HuH-7 (cell line): ENCODE measurements at regions not wholly inside any gene's neighbourhood (a gene's known extent, or its start where the extent isn't known, plus 50 kb on each side); places are given as distances from the start of the nearest gene placed in this dataset.
A peak's percentile ranks its signal among the peaks of the same experiment; 100 is the strongest.
"Not testable (repeated sequence)": the region's sequence is repeated elsewhere in the genome, so short reads cannot be mapped to it uniquely, and the experiment has no call there.

Experiments used
- DNase-seq: peaks from one replicate; pipeline ENCODE4 v3.0.0; 2011; ENCODE audit warnings: low spot score

DNA sequence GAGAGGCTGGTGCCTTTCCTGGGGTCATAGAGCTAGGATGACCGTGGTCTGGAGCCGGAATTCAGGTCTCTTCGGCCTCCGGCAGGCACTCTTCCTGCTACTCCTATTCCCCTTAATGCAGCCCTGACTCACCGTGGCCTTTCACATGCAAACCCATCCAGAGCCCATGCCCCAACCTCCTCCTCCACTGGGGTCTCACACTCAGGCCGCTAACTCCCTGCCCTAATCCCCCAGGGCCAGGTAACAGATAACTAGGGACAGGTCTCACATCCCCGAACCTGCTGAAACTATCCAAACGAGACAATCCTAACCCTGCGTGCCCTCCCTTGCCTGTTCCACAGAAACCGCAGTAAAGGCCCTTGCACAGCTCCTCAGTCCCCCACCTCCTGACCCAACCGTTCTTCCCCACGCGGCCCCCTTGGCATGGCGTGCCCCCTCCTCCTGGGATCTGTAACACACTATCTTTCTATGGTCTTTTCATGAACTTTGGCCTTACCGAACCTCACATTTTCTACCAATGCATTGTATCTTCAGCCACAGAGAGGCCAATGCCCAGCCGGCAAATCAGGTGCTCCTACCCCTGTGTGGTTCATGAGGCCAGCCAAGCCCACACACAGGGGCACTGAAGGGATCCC lies 245.4 kb upstream of the EXOC2 start:
- no peak for DNase-seq

DNA sequence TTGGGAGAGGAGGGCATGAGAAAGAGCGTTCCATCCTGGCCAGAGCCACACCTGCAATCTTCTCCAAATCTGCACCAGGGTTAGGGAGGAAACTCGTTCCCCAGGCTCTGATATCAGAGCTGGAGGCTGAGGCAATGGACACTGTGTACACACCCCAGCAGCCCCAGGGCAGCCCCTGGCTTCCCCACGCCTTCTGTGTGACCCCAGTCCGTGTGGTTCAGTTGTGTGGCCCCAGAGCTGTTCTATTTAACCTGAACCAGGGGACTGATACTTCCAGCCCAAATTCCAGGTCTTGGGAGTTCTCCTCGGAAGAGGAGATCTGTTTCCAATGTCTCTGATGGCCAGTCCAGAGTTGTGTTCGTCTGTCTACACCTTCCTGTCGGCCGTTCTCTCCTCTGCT lies 242.6 kb upstream of the EXOC2 start:
- no peak for DNase-seq

DNA sequence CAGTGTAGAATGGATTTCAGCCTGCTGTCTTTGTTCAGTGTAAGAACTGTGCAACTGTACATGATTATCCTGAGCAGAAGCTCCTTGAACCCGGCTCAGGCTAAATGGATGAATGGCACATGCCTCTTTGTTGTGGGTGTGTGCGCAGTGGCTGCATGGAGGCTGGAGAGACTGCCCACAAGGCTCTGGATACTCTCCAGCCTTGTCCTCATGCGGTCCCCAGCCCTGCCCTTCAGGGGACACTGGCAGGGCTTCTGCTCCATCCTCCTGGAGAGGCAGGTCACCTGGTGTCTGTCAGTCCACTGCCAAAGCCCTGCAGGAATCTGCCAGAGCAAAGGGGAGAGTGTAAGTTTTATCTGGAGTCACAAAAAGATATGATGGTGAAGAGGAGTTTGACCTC lies 241.7 kb upstream of the EXOC2 start:
- no peak for DNase-seq

DNA sequence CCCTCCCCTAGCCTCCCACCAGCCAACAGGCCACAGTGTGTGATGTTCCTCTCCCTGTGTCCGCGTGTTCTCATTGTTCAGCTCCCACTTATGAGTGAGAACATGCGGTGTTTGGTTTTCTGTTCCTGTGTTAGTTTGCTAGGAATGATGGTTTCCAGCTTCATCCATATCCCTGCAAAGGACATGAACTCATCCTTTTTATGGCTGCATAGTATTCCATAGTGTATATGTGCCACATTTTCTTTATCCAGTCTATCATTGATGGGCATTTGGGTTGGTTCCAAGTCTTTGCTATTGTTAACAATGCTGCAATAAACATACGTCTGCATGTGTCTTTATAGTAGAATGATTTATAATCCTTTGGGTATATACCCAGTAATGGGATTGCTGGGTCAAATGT lies 239.0 kb upstream of the EXOC2 start:
- DNase-seq = not testable (repeated sequence)

DNA sequence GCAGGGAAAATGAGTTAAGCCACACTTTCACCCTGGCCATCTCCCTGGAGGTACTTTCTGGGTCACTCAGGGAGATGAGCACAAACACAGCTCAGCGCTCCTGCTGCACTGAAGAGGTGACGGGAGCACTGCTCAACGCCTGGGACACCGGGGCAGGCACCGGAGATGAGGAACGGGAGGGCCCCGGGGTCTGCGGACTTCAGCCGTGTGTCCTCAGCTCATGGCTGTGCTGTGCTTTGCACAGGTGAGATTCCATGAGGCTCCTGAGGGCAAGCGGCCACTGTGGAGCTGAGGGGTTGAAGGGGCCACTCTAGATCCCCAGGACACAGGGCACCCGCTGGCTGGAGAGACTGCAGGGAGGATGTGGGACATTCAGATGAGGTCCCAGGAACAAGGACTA lies 234.2 kb upstream of the EXOC2 start:
- no peak for DNase-seq

DNA sequence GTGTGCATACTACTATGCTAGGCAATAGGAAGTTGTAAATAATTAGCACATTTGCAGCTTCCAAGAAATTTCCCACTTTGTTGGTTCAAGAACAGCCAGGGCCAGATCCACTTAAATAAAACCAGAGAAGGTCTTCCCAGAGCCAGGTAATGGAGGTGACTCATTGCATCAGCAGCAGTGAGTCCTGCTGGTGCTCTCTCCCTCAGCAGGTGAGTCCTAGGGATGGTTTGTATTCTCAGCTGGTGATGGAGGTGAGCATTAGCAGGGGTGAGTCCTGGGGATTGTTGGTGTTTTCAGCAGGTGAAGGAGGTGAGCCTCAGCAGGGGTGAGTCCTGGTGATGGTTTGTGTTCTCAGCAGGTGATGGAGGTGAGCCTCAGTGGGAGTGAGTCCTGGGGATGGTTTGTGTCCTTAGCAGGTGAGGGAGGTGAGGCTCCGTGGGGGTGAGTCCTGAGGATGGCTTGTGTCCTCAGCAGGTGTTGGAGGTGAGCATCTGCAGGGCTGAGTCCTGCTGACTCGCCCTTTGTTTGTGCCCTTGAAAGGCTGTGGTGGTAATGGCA lies 232.8 kb upstream of the EXOC2 start:
- no peak for DNase-seq

DNA sequence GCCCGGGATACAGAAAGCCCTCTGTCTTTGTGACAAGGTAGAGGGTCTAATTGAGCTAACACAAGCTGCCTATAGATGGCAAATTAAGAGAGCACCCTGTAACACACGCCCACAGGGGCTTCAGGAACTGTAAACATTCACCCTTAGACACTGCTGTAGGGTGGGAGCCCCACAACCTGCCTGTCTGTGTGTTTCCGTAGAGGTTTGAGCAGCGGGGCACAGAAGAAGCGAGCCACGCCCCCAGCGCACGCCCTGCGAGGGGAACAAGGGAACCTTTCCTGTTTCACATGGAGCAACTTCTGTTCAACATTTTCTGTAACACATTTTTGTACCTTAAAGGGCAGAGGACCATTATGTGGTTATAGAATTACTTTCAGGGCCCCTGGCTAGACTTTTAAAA lies 231.7 kb upstream of the EXOC2 start:
- no peak for DNase-seq

DNA sequence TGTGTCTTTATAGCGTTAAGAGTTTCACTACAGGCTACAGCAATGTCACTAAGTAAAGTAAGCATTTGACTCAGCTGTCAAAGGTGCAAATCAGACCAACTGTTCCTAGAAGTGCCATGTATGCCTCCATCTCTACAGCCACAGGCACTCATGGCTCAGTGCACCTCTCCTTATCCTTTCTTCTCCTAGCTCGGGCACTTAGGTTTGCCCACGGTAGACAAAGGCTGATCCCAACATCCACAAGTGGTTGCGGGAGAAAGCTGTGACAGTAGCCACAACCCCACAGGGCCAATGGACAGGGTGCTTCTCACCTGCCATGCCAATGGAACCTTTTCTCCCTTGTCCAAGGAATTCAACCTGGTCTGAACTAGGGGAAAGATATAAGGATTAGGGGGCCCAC lies 228.5 kb upstream of the EXOC2 start:
- no peak for DNase-seq

DNA sequence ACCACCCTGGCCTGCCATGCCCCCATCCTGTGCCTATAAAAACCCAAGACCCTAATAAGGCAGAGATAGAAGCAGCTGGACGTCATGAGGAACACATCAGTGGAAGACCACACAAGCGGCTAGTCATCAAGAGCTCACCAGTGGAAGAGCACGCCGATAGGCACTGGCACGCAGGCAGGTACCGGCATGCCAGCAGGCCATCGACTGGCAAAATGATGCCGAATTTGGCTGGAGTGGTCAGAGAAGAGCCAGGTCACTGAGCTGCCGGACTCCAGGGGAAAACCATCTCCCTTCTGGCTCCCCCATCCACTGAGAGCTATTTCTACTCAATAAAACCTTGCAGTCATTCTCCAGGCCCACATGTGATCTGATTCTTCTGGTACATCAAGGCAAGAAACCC lies 227.6 kb upstream of the EXOC2 start:
- DNase-seq = no peak

DNA sequence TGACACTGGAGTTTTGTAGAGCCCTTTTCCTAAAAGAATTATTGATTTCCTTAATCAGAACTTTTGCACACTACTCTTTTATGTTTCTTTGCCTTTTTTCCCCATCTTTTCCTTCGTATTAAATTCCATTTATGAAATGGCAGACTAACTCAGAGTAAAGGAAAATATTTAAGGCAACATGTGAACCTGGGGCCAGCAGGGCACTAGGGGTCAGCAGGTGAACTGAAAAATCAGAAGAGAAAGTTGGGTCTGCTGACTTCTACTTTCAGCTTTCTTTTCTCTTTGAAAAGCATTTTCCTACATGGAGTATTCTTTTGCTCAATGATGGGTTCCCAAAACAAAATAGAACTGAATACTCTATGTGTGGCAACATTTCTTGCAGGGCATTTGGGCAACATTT lies 226.6 kb upstream of the EXOC2 start:
- DNase-seq = no peak

DNA sequence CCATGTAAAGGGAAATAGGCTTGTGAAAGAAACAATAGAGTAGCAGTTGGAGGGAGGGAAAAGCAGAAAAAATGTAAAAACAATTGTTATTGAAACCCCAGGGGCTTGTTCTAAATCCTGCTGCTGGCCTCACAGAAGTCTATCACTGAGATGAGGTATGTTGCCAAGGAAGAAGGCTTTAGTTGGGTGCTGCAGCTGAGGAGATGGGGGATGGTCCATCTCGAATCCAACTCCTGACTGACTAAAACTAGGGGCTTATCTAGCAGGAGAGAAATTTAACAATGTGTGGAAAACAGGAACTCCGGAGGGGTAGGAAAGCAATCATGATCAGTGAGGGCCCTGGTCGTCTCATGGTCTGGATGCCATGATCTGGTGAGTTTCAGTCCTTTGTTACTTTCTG lies 225.0 kb upstream of the EXOC2 start:
- no peak for DNase-seq

DNA sequence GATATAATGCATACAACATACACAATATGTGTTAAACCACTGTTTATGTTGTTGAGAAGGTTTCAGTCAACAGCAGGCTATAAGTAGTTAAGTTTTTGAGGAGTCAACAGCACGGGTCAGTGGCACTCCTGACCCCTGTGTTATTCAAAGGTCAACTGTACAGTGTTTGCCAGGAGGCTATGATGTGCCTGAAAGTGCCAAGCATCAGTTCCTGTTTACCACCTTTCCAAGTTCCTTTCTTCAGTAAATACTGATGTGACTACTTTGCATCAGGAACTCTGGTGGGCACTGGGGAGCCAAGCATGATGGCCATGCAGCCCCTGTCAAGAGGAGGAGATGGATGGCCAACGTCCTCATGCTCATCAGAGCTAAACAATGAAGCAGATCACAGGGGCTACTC lies 224.4 kb upstream of the EXOC2 start:
- DNase-seq = no peak

DNA sequence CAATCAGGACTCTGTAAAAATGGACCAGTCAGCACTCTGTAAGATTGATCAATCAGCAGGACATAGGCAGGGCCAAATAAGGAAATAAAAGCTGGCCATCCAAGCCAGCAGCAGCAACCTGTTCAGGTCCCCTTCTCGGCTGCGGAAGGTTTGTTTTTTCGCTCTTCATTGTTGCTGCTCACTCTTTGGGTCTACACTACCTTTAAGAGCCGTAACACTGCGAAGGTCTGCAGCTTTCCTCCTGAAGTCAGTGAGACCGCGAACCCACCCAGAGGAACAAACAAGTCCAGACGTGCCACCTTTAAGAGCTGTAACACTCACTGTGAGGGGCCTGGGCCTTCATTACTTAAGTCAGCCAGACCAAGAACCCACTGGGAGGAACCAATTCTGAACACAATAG lies 223.2 kb upstream of the EXOC2 start:
- DNase-seq = no peak

DNA sequence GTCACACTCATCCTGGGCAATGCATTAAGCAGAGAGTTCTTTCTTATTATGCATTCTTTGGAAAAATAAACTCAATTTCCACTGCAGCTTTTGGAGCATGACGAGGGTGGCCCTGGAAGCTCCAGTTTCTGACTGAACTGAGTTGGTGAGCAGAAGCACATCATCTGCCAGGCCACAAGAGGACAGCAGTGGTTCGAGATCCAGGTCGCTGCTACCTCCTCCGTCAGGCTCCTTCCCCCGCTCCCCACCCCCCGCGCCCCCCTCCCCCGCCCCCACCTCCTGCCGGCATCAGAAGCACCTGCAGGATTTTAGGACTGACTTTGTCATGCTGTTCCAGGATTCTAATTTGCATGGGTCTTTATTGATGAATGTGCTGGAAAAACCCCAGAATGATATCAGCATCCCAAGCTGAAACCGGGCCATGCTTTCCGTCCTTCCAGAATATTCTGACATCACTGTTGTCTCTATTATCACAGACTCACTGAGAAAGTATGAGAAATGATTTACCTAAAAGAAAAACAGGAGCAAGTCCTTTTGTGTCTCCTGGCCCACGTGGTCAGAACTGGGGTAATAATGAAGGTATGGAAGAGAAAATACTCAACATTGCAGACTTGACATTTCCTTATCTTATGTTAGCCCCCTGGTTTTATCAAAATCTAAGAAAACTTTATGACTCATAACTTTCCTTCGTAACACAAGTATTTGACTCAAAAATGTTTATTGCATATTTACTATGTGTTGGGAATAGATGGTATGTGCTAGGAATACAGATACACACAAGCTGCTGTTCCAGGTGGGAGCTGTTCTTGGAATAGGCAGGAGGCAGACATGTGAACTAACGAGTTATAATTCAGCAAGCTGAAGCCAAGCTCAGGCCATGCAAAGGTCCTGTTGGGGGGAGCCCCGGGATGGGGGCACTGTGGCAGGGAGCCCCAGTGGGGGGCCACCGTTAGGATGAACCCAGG lies 220.2 kb upstream of the EXOC2 start:
- DNase-seq = peak; percentile 43

DNA sequence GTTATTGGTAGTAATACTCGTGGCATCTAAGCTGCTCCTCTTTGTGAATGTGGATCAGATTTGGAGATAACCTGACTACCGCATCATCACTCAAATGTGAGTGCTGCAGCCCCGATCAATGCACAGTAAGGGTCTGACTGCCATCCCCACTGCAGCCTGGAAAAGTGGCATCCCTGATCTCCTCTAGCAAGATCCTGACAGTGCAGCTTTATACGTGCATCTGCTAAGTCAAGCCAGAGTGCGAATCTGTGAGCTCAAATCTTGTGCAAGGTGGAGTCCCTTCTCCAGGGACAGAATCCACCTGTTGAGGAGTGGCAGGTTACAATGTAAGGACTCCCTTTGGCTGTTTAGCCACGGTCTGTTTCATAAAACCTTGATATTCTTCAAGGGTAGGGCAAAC lies 215.0 kb upstream of the EXOC2 start:
- no peak for DNase-seq

DNA sequence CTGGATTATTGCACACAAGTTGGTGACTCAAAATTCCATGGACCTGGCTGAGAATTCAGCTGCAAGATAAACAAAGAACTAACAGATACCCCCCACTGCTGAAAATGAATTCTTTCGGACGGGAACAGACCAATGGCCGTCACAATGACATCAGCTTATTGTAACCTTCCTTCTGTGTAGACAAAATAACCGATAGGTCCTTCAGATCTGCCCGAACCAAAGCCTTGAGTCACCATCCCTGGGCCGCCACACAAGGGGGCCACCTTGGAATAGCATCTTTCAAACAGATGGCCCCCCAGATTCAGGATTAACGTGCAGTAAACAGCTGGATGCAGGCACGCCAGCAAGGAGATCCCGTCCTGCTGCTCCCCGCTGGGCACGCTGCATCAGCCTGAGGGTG lies 214.0 kb upstream of the EXOC2 start:
- no peak for DNase-seq

DNA sequence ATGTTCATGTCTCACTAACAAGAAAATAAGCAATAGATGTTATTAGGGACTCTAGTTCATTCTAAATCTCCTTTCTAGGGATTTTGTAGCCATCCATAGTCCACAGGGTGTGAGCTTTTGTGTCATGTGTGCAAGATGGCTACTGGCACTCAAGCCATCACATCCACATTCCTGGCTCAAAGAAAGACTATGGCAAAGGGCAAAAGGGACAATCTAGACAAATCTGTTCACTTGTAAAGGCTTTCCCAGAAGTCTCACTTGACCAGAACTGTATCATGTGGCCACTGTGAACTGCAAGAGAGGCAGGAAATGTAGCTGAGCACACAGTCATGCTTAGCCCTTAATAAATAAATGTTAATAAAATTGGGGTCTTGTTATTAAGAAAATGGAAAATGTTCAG lies 212.6 kb upstream of the EXOC2 start:
- no peak for DNase-seq

DNA sequence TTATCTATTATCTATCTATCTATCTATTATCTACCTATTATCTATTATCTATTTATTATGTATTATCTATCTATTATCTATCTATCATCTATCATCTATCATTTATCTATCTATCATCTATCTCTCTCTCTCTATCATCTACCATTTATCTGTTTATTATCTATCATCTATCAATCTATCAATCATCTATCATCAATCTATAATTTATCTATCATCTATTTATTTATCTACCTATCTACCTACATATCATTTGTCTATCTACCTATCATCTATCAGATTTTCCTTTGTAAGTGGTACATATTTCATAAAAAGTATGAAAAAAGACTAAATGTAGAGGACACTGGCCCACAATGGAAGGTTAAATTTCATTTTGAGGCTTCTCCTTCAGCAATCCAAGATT lies 212.1 kb upstream of the EXOC2 start:
- no peak for DNase-seq

DNA sequence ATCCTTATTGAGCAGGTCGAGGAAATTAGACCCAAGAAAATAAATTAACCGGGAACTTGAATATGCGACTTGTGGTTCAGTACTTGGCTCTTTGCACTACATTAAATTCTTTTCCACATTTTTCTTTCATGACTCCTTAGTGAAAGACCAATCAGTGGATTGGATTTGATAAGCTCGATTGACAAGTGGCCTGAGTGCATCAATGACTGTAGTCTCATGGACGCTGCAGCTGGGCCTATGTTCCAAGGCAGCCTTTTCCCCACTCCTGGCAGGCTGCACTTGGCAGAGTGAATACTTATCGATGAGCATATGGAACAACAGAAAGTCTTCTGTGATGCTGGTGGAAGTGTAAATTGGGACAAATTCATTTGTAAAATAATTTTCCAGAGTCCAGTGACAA lies 210.8 kb upstream of the EXOC2 start:
- DNase-seq = no peak

DNA sequence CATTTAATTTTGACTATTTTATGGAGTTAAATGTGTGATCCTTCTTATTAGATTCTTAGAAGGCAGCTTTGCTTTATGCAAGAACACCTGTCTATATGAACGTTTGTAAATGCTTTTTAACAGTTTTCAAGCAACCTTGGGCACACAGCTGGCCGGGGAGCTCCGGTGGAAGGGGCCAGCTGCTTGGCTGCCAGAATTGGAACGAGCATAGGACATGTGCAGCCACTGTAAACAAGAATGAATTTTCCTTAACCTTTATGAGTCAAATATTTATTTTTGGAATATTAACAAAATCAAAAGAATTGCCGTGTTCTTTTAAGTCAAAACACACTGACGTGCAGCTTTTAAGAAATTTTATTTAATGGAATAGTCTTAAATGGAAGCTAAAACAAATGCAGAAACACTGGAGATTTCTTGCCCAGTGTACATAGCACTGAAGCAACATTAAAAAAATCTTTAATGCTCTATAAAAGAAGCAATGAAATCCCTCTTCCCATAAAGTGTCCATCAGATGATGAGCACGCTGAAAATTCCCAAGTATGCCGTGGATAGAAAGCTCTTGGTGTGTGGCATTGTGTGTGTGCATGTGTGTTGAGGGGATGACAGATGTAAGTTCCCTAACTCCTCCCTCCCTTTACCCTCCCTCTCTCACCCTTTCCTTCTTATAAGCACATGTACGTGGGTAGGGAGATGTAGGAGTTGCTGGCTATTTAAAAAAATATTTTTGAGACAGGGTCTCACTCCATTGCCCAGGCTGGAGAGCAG lies 208.9 kb upstream of the EXOC2 start:
- no peak for DNase-seq

DNA sequence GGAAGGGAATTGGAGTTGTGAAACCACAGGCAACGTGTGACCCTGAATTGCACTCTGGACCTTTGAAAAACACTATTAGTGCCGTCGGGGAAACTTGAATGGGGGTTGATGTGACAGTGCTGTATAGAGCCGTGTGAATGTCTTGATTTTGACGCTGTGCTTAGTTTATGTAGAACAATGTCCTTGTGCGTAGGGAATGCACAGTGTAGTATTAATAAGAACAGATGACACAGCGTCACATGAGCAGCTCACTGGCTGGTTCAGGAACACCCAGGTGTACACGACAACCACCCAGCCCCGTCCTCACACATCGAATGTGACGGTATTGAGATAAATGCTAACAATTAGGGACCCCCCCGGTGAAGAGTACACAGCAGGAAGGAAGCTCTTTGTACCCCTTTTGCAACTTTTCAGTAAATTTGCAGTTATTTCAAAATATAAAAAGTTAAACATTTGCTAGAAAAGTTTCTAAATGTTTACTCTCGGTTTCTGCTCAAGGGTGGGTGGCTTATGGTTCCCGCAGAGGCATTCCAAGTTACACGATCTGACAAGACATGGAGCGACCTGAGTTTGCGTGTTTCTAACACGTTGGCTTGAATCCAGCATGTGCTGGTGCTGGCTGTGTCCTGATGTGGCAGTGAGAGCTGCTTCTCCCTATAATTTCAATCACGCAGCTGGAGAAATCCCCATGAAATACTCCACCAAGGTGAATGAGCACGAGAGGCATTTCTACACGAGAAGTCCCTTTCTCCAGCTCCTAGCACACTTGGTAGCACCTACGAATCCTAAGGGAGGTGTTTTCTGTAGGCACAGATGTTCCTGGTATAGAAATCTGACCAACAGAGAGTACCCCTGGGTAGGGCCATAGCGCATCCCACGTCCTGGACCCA lies 208.0 kb upstream of the EXOC2 start:
- peak; percentile 48 for DNase-seq
